Keratinocyte (primary cell): ENCODE measurements at regions not wholly inside any gene's neighbourhood (a gene's known extent, or its start where the extent isn't known, plus 50 kb on each side); places are given as distances from the start of the nearest gene placed in this dataset.

ENCODE experiments used
- DNase-seq: peaks from one replicate; pipeline ENCODE4 v3.0.0-alpha.2; 2011; ENCODE audit warnings: low read depth, missing footprints, low spot score
- FAIRE-seq: peaks from 2 replicates; lab custom pipeline; 2011; peaks lifted over from hg19 to GRCh38; lab: Jason Lieb, UNC
- H2AFZ ChIP-seq: 2 replicates; pipeline ENCODE4 v1.6.0; 2012; ENCODE audit warnings: low read length, control low read depth, inconsistent platforms; ENCODE audit not compliant: control insufficient read depth
- H3K27ac ChIP-seq: 2 replicates; pipeline ENCODE4 v1.5.1; 2011; ENCODE audit warnings: low read length; ENCODE audit not compliant: control insufficient read depth, insufficient read depth
- H3K27me3 ChIP-seq: 3 replicates; pipeline ENCODE4 v1.6.0; 2011; ENCODE audit warnings: low read length; ENCODE audit not compliant: control insufficient read depth, insufficient read depth; ENCODE audit errors: extremely low read depth
- H3K36me3 ChIP-seq, 2 experiments: 2 replicates in 1 of 2; 3 replicates in 1 of 2; pipeline ENCODE4 v1.5.1; 2011; ENCODE audit warnings: low read length in 2 of 2, mild to moderate bottlenecking in 1 of 2; ENCODE audit not compliant: control insufficient read depth in 2 of 2, insufficient read depth in 2 of 2; ENCODE audit errors: extremely low read depth in 1 of 2
- H3K4me1 ChIP-seq: 3 replicates; pipeline ENCODE4 v1.5.1; 2011; ENCODE audit warnings: low read length; ENCODE audit not compliant: control insufficient read depth, insufficient read depth; ENCODE audit errors: extremely low read depth
- H3K4me2 ChIP-seq: 3 replicates; pipeline ENCODE4 v1.6.0; 2011; ENCODE audit warnings: low read depth, low read length; ENCODE audit not compliant: control insufficient read depth, insufficient read depth; ENCODE audit errors: extremely low read depth
- H3K4me3 ChIP-seq, 3 experiments: fragments of 200-600 bp in 1 of 3; sonication (generic) in 1 of 3; 2 replicates in 2 of 3; 3 replicates in 1 of 3; pipeline ENCODE4 v1.5.1; 2011 to 2016; ENCODE audit warnings: low read length in 3 of 3, mild to moderate bottlenecking in 3 of 3, control low read depth in 2 of 3, inconsistent platforms in 1 of 3, low read depth in 1 of 3, mixed read lengths in 1 of 3, mixed run types in 1 of 3, moderate library complexity in 1 of 3; ENCODE audit not compliant: control insufficient read depth in 2 of 3, insufficient read depth in 2 of 3; ENCODE audit errors: extremely low read depth in 1 of 3
- H3K79me2 ChIP-seq: 2 replicates; pipeline ENCODE4 v1.6.0; 2012; ENCODE audit warnings: low read length; ENCODE audit not compliant: control insufficient read depth, insufficient read depth
- H3K9ac ChIP-seq: 3 replicates; pipeline ENCODE4 v1.6.0; 2011; ENCODE audit warnings: low read length; ENCODE audit not compliant: control insufficient read depth, insufficient read depth; ENCODE audit errors: extremely low read depth
- H3K9me1 ChIP-seq: 3 replicates; pipeline ENCODE4 v1.6.0; 2011; ENCODE audit warnings: low read length; ENCODE audit not compliant: control insufficient read depth, insufficient read depth; ENCODE audit errors: extremely low read depth
- H3K9me3 ChIP-seq: 2 replicates; pipeline ENCODE4 v1.5.1; 2012; ENCODE audit warnings: low read depth, low read length; ENCODE audit not compliant: control insufficient read depth
- H4K20me1 ChIP-seq: 3 replicates; pipeline ENCODE4 v1.6.0; 2011; ENCODE audit warnings: low read length; ENCODE audit not compliant: control insufficient read depth, insufficient read depth; ENCODE audit errors: extremely low read depth
- CTCF ChIP-seq, 3 experiments: IDR thresholded peaks in 1 of 3; conservative IDR thresholded peaks in 1 of 3; optimal IDR thresholded peaks in 1 of 3; 2 replicates in 2 of 3; 3 replicates in 1 of 3; pipeline versions ENCODE3 to v1.5.1; 2011; ENCODE audit warnings: low read length in 3 of 3, mild to moderate bottlenecking in 3 of 3, moderate library complexity in 2 of 3, control low read depth in 1 of 3, inconsistent platforms in 1 of 3; ENCODE audit not compliant: insufficient read depth in 2 of 3; ENCODE audit errors: extremely low read depth in 1 of 3
- EZH2 ChIP-seq: IDR thresholded peaks from one replicate; pipeline ENCODE4 v1.6.1; 2012; ENCODE audit warnings: inconsistent platforms, mild to moderate bottlenecking, low read length, moderate library complexity
- dilution Hi-C: fragments of 300-500 bp; cut with MboI; formaldehyde crosslinking; loops from one replicate; pipeline ENCODE4 v1.7.0; 2020; ENCODE audit warnings: low sequenced_read_pairs; ENCODE audit not compliant: extremely low pct_ligation_motif_present

GRCh38 chr9:14467675-14468374 lies 153.9 kb upstream of the NFIB start:
- Histone ChIP-seq H3K27ac (no peak overlapping the region), H3K9me1 (no peaks in the 10 kb centered on the region), H3K4me1 (peaks cover 11% of the 10 kb centered on the region), H3K36me3 (no peaks in the 10 kb centered on the region), H3K79me2 (no peaks in the 10 kb centered on the region), H4K20me1 (no peaks in the 10 kb centered on the region), H3K27me3 (no peaks in the 10 kb centered on the region), H3K4me3 (no peak overlapping the region), H2AFZ (no peak overlapping the region), H3K4me2 (no peak overlapping the region), H3K9me3 (no peaks in the 10 kb centered on the region), H3K9ac (no peak overlapping the region)
- DNase-seq = no peak
- dilution Hi-C loops = no loop called here
- no peak for TF ChIP-seq EZH2
- TF ChIP-seq CTCF (optimal IDR thresholded peaks at IDR 0.05 in 1 of 3, IDR thresholded peaks at IDR 0.05 in 1 of 3, conservative IDR thresholded peaks at IDR 0.05 in 1 of 3; ENCODE audit: extremely low read depth in 1 of 3, insufficient read depth in 2 of 3, low read length in 3 of 3) = no peak
- no peak for FAIRE-seq

GRCh38 chr9:14466828-14467227 lies 152.9 kb upstream of the NFIB start:
- H2AFZ ChIP-seq = no peak overlapping the region
- no peaks in the 10 kb centered on the region for H3K9me1 ChIP-seq
- FAIRE-seq (no peak), DNase-seq (no peak)
- H3K79me2 ChIP-seq = no peaks in the 10 kb centered on the region
- dilution Hi-C loops = no loop called here
- no peaks in the 10 kb centered on the region for H4K20me1 ChIP-seq
- H3K4me1 ChIP-seq = peaks cover 11% of the 10 kb centered on the region
- no peak overlapping the region for H3K4me2 ChIP-seq
- H3K36me3 ChIP-seq = no peaks in the 10 kb centered on the region
- H3K27ac ChIP-seq = no peak overlapping the region
- no peaks in the 10 kb centered on the region for H3K9me3 ChIP-seq
- TF ChIP-seq EZH2 (no peak), CTCF (optimal IDR thresholded peaks at IDR 0.05 in 1 of 3, IDR thresholded peaks at IDR 0.05 in 1 of 3, conservative IDR thresholded peaks at IDR 0.05 in 1 of 3; ENCODE audit: extremely low read depth in 1 of 3, insufficient read depth in 2 of 3, low read length in 3 of 3) (no peak)
- H3K27me3 ChIP-seq = no peaks in the 10 kb centered on the region
- H3K9ac ChIP-seq = no peak overlapping the region
- no peak overlapping the region for H3K4me3 ChIP-seq
